LNCAP (cell line): ENCODE measurements at regions not wholly inside any gene's neighbourhood (a gene's known extent, or its start where the extent isn't known, plus 50 kb on each side); places are given as distances from the start of the nearest gene placed in this dataset.

Source experiments
- TF ChIP-seq, protein P1 (sequence below): fragments of 450-650 bp; IDR thresholded peaks from 2 replicates; pipeline ENCODE4 v1.5.1; 2017; ENCODE audit warnings: mild to moderate bottlenecking

- TF ChIP-seq, protein P1, sequence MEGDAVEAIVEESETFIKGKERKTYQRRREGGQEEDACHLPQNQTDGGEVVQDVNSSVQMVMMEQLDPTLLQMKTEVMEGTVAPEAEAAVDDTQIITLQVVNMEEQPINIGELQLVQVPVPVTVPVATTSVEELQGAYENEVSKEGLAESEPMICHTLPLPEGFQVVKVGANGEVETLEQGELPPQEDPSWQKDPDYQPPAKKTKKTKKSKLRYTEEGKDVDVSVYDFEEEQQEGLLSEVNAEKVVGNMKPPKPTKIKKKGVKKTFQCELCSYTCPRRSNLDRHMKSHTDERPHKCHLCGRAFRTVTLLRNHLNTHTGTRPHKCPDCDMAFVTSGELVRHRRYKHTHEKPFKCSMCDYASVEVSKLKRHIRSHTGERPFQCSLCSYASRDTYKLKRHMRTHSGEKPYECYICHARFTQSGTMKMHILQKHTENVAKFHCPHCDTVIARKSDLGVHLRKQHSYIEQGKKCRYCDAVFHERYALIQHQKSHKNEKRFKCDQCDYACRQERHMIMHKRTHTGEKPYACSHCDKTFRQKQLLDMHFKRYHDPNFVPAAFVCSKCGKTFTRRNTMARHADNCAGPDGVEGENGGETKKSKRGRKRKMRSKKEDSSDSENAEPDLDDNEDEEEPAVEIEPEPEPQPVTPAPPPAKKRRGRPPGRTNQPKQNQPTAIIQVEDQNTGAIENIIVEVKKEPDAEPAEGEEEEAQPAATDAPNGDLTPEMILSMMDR: no peak
These were observed 484.0 kb upstream of the FZD8 start for GRCh38 chr10:36126076-36126475.

GRCh38 chr10:36119455-36119854 is 477.4 kb upstream of the FZD8 start:
- TF ChIP-seq, protein P1: no peak

DNA sequence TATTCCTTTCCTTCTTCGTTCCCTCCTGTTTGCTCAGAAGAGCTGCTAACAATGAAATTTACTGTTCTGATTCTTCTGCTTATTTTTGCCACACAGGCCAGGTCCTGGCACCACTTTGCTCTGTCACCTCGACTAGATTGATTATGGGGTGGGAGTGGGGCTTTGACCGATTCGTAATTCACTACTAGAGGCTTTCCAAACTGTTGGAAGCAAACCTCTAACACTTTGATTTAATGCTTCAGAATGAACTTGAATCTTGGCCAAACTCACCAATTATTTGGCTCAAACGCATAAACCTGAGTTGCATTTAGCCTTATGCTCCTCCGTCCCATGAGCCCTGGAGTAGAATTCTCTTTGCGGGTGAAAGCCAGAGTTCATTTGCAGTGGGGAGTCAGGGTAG is 476.2 kb upstream of the FZD8 start:
- TF ChIP-seq, protein P1: no peak

GRCh38 chr10:36117890-36118289 is 475.8 kb upstream of the FZD8 start:
- TF ChIP-seq, protein P1: no peak

DNA sequence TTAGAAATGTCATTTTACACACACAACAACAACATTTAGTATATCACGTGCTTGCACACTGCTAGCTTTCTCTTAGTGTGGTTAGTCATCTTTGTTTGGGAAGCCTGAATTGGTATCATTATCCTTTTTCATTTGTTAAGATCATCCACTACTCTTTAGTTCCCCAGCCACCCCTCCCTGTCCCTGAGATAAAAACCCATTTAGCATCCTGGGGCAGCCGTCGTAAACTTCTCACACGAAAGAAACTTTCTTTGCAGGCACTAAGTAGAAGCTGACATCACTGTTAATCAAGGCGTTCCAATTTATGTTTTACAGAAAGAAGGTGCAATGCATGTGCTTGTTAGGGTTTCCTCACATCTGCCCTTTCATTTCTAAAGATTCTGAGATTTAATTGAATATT is 475.1 kb upstream of the FZD8 start:
- TF ChIP-seq, protein P1: no peak

GRCh38 chr10:36116731-36117130 is 474.6 kb upstream of the FZD8 start:
- TF ChIP-seq, protein P1: no peak

DNA sequence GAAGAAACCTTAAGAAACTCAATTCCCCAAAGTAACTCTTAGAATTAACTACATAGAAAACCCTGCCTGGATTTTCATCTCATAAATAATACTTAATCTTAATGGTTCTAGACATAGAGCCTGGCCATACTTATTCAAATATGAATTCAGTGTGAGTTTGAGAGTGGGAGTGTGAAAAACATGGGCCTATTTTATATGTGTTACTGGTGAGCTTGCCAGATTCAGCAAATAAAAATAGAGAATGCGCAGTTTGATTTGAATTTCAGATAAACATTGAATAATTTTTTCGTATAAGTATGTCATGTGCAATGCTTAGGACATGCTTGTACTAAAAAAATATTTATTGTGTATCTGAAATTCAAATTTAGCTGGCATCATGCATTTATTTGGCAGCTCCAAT is 473.9 kb upstream of the FZD8 start:
- TF ChIP-seq, protein P1: no peak

GRCh38 chr10:36115364-36115763 is 473.3 kb upstream of the FZD8 start:
- TF ChIP-seq, protein P1: no peak
